Activated CD4-positive, alpha-beta T cell treated with anti-CD3 and anti-CD28 coated beads for 48 hours (primary cell): ENCODE measurements at regions not wholly inside any gene's neighbourhood (a gene's known extent, or its start where the extent isn't known, plus 50 kb on each side); places are given as distances from the start of the nearest gene placed in this dataset.
A peak's percentile ranks its signal among the peaks of the same experiment; 100 is the strongest.

Experiments
- DNase-seq: peaks from one replicate; pipeline ENCODE4 v3.0.0-alpha.2; 2020

DNA sequence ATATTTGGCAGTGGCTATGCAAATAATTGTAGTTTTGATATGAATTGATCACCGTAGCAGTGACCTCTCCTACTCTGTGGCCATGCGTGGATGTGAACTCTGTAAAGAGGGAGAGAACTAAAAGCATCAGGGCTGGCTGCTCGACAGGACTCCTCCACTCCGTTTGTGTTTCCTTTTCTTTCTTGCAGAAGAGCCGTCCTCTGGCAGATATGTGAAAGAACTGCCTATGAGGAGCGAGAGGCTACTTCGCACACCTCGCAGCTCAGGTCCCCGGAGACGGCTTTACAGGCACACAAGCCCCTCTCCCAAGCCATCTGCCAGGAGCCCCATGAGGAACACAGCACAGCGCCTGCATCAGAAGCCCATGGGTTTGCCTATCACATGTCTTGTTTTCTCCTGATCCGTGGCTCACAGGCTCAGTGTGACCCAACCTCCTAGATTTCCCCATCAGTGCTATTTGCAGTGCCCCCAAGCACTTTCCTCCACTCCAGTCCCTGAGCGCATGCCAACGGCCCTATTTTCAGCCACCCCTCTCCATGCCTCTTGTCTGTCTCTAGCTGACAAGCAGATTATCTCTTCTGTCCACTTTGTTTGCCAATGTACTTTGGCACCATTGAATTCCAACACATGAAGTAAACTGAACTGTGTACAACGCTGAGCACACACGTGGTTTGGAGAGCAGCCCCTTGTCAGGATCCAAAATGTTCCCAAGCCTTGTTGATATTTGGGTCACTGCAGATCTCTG is 164.3 kb upstream of the AKR1E2 start:
- no peak for DNase-seq

DNA sequence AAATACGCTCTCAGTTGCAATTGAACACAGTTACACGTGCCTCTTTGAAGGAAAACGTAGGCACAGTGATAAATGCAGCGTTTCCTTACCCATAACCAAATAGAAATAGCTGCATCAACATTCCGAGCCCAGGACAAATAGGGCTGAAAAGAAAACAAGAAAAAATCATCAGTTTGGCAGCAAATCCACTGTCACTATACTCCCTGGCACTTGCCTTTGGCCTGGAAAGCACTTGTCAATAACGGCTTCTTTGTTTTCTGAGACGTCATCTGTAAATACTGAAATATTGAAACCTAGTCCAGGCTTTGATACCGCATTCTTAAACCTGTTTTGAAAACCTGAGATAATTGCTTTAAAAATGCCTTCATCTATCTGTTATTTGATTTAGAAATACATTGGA is 167.2 kb upstream of the AKR1E2 start:
- no peak for DNase-seq

DNA sequence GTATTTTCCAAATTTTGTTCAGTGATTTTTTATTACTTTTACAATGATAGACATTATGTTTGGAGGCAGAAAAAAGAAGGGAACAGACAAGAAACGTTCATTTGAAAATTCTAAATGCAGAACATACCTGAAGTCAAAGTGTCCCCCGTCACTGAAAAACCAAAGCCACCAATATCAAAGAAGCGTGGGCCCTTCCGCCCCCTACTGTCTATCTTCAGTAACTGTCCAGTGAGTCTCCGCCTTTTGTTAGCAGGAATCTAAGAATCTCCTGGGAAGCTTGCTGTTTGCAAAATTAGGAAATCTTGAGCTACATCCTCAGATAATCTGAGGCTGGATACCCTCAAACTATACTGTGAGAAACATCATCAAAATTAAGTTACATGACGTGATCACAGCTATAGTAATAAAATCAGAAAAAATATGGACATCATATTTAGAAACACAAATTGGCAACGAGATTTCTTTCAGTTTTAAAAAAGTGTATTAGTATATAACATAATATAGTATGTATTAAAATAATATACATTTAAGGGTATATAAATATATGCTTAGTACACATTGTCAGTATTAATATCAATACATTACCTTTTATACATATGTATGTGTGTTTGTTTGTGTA is 169.3 kb upstream of the AKR1E2 start:
- DNase-seq, result peak; percentile 52

DNA sequence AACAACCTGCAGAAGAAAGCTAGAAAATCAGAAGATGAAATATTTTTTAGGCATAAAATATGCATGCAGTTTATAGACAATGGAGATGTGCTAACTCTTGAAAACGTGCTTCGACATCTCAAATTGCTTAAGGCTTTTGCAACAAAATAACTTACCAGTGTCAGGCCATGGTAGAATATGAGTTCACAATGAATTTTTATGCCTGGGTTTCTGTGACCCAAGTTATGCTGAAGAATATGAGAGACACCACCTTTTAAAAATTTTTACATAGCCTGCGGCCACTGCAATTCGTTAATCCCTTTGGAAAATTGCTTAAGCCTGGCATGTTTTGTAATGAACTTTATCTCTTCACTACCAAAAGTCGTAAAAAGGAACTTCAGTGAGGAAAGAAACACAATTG is 170.1 kb upstream of the AKR1E2 start:
- no peak for DNase-seq

DNA sequence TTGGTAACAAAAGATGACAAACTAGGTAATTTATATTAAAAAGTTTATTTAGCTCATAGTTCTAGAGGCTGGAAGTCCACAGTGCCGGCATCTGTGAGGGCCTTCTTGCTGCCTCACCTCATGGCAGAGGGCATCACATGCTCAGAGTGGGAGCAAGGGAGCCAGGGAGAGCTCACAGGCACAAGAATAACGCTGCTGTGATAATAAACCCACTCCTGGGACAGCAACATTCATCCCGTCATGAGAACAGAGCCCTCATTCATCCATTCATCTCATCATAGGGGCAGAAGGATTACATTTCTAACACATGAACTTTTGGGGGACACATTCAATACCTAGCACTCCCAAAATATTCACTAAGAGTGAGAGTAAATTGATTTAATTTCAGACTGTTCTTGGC is 170.6 kb upstream of the AKR1E2 start:
- no peak for DNase-seq

GRCh38 chr10:4654496-4654895 is 171.5 kb upstream of the AKR1E2 start:
- DNase-seq, result no peak

GRCh38 chr10:4653160-4653559 is 172.8 kb upstream of the AKR1E2 start:
- no peak for DNase-seq

DNA sequence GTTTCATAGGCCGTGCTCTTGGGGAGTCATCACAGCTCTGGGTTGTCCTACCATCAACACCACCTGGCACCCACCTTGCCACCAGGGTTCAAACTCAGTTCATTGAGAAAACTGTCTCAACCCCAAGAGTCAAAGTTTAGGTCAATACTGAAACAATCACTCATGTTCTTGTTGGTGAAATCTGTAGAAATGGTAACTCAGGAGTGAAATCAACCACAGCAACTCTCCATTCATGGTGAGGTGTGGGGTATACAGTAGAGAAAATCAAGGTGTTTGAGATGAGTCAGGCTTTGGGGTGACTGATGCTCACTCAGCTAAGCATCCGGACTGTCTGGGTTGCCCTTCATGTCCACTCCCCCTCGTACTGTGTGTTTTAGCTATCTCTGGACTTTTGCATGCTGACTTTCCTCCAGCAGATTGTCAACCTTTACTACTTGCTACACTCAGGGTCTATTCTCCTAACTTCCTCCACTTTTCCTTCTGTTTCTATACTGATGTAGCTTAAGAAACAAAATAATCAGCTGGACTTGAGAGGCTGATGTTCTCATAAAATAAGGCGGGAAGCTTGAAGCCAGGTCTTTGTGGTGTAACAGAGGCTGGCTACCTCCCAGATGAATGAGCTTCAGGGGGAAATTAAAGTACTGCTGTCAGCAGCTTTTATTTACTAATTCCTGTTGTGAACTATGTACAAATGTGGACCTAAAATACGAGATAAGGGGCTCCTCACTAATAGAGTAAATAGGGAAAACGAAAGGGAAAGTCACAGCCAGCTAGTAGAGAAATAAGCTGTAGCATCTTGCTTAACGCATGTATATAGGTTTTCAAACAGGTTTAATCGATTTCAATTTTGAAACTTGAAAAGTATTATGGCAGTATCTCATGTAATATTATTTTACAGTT is 173.6 kb upstream of the AKR1E2 start:
- DNase-seq, result peak; percentile 63

- peak; percentile 18 for DNase-seq
Observed at GRCh38 chr10:4651404-4652037, 174.5 kb upstream of the AKR1E2 start.

GRCh38 chr10:4650582-4650981 is 175.4 kb upstream of the AKR1E2 start:
- no peak for DNase-seq

GRCh38 chr10:4649886-4650508 is 176.0 kb upstream of the AKR1E2 start:
- DNase-seq, result no peak

- DNase-seq, result no peak
Observed at GRCh38 chr10:4649471-4649870, 176.5 kb upstream of the AKR1E2 start.

DNA sequence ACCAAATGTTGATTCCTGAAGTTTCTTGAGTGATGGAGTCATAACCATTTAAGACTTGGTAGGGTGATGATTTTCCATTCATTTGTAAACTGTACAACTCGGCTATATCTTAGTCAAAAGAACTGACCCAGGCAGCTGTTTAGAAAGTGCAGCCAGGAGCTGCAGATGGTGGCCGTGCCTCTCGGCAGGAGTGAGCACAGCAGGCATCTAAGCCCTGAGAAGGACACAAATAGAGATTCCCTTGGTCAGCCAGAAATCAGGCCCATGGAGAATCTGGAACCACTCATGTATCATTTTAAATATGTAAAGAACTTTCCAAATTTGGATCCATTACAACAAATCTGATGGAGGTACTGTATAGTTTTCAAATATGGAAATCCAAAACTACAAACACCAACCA is 177.0 kb upstream of the AKR1E2 start:
- DNase-seq, result no peak

DNA sequence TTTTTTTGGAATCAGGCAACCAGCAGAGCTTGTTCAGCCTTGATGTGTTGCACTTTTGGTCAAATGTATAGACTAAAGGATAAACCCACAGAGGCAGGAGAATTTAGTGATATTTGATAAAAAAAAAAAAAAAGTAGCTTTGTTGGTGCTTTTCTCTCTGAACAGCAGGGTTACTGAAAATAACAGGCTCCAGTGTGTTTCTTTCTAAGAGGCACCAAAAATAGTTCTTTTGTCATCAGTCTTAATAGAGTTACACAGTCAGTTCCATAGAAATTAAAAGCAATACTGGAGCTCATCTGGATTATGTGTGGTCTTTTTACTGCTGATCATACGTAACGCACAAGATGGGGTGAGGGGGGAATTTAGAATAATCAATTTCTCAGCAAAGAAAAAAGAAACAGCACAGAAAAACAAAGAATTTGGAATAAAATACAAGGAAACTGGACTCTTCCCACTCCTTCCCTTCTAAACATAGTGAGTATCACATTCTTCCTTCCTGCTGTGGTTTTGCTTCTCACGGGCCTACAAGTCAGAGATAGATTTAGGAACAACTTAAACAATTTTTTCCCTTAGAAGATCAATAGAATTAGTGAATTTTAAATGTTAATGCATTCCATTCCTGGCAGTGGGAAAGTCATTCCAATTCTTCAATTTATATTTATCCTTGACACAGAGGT is 178.8 kb upstream of the AKR1E2 start:
- no peak for DNase-seq

- DNase-seq, result no peak
Observed at GRCh38 chr10:4646547-4646946, 179.5 kb upstream of the AKR1E2 start.

DNA sequence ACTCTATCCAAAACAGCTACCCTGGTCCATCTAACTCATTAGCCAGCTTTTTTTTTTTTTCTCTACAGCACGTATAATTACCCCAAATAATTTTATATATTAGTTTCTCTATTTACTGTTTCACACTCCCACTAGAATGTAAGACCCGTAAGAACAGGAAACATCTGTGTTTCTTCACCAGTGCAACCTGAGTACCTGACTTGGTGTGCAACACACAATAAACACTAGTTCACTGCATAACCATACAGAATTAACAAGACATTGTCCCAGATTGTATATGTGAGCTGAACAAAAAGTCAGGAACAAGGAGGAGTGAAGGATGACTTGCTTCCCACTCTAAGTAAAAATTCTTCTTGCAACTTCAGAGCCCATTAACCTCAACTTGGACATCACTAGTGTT is 180.2 kb upstream of the AKR1E2 start:
- DNase-seq, result no peak

GRCh38 chr10:4643471-4643870 is 182.5 kb upstream of the AKR1E2 start:
- no peak for DNase-seq

DNA sequence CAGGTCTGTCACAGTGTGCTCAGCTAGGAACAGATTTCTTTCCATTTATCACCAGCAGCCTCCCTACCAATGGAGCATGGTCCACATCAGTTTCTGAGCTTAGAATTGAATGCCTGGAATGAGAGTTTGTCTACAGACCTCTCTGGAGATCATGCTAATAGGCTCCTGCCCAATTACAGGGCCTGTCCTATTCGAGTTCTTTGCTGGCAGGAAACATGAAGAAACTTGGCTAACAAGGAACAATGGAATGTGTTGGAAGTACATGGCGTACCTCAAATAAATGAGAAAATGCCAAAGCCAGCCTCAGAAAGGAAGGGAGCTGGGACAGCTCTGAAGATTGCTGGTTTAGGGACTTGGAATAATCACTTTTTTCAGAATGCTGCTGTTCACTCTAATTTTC is 186.0 kb upstream of the AKR1E2 start:
- DNase-seq, result no peak

GRCh38 chr10:4638099-4638498 is 187.9 kb upstream of the AKR1E2 start:
- no peak for DNase-seq

GRCh38 chr10:4637657-4638056 is 188.3 kb upstream of the AKR1E2 start:
- no peak for DNase-seq

DNA sequence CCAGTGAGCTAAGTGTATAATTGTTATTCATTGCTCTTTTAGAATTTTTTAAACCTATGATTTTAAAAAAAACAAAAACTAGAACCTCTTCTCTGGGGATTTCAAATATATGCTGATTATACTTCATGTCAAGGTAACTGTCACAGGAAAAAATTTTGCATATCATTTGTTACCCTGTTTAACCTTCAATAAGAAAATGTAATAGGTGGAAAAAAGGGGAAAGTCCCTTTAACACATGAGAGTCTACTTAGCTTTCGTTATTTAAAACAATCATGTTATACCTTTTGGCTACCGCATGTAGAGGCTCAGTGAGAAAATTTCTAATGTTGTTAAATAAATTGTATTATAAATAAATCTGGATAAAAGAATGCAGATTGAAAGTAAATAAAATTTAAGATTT is 190.1 kb upstream of the AKR1E2 start:
- DNase-seq, result no peak

DNA sequence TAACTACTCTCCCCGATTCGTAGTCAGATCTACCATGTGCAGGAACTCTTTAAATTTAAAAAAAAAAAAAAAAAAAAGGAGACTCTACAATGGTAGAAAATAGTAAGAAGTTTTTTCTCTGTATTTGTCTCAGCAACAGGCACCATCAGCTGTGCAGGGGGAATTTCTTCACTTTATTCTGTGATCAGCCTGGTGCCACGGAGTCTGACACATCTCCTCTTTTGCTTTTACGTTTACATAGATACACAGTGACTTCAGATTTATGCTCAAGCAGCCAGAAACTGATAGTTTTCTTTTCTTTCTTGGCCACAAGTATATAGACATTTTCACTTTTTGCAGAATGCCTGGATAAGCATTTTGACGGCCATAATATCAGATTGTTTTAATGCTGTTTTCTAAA is 190.6 kb upstream of the AKR1E2 start:
- DNase-seq, result no peak
